T-cell (primary cell): ENCODE measurements at regions not wholly inside any gene's neighbourhood (a gene's known extent, or its start where the extent isn't known, plus 50 kb on each side); places are given as distances from the start of the nearest gene placed in this dataset.

Source experiments
- ATAC-seq, 4 experiments: fragments of 200-7000 bp in 3 of 4; fragments of 150-1000 bp in 1 of 4; cut with Tn5 transposase; replicated peaks in 1 of 4; 1 replicate in 3 of 4; 2 replicates in 1 of 4; pipeline ENCODE4 v1.10.0; 2021; ENCODE audit warnings: moderate library complexity in 3 of 4, mild to moderate bottlenecking in 2 of 4, moderate number of reproducible peaks in 1 of 4
- CTCF ChIA-PET, 2 donors: fragments of 300-600 bp; sonication (Branson Sonifier 250); formaldehyde crosslinking; loops; one replicate each; lab custom pipeline; 2022; ENCODE audit warnings: antibody characterized with exemption in 2 of 2; lab: Charles Lee
- POLR2A ChIA-PET, 2 donors: fragments of 300-600 bp; sonication (Branson Sonifier 250); formaldehyde crosslinking; loops; one replicate each; lab custom pipeline; 2022; ENCODE audit warnings: antibody characterized with exemption in 2 of 2; lab: Charles Lee
- DNase-seq, 35 experiments: peaks; one replicate each; pipeline versions ENCODE4 v3.0.0 to v3.0.0-alpha.2; 2013 to 2023
- H3K27ac ChIP-seq: one replicate; pipeline ENCODE4 v1.5.1; 2013; ENCODE audit warnings: low read length
- H3K27me3 ChIP-seq, 2 experiments: replicated peaks in 1 of 2; 1 replicate in 1 of 2; 2 replicates in 1 of 2; pipeline versions ENCODE4 v1.6.1 to v1.7.0; 2013; ENCODE audit warnings: low read length in 1 of 2, mixed read lengths in 1 of 2; ENCODE audit not compliant: control insufficient read depth in 2 of 2, insufficient read depth in 2 of 2; ENCODE audit errors: extremely low read depth in 1 of 2
- H3K36me3 ChIP-seq, 2 donors: 1 replicate in 1 of 2; 2 replicates in 1 of 2; pipeline versions ENCODE4 v1.6.1 to v1.7.0; 2013; ENCODE audit warnings: low read length in 1 of 2; ENCODE audit not compliant: control insufficient read depth in 2 of 2, insufficient read depth in 1 of 2; ENCODE audit errors: extremely low read depth in 1 of 2
- H3K4me1 ChIP-seq, 2 experiments: 1 replicate in 1 of 2; 2 replicates in 1 of 2; pipeline versions ENCODE4 v1.6.1 to v1.7.0; 2013; ENCODE audit warnings: low read length in 2 of 2, mixed read lengths in 1 of 2; ENCODE audit not compliant: insufficient read depth in 2 of 2, control insufficient read depth in 1 of 2; ENCODE audit errors: extremely low read depth in 1 of 2
- H3K4me3 ChIP-seq, 2 donors: 1 replicate in 1 of 2; 2 replicates in 1 of 2; pipeline versions ENCODE4 v1.5.1 to v1.7.0; 2013; ENCODE audit warnings: mild to moderate bottlenecking in 2 of 2, low read length in 1 of 2, moderate library complexity in 1 of 2; ENCODE audit not compliant: control insufficient read depth in 1 of 2; ENCODE audit errors: extremely low read depth in 1 of 2
- H3K9me3 ChIP-seq: 2 replicates; pipeline ENCODE4 v1.7.0; 2013
- H3K27ac Mint-ChIP-seq, 2 donors: one replicate each; pipeline ENCODE4 v1.8.0; 2020 to 2021; ENCODE audit warnings: mild to moderate bottlenecking in 2 of 2, mixed read lengths in 2 of 2
- H3K27me3 Mint-ChIP-seq, 2 donors: one replicate each; pipeline ENCODE4 v1.8.0; 2021 to 2022; ENCODE audit warnings: mixed read lengths in 2 of 2
- H3K36me3 Mint-ChIP-seq: one replicate; pipeline ENCODE4 v1.8.0; 2021; ENCODE audit warnings: mixed read lengths
- H3K4me1 Mint-ChIP-seq, 3 donors: one replicate each; pipeline ENCODE4 v1.8.0; 2020 to 2022; ENCODE audit warnings: mixed read lengths in 3 of 3, mild to moderate bottlenecking in 1 of 3
- H3K4me3 Mint-ChIP-seq, 3 donors: one replicate each; pipeline ENCODE4 v1.8.0; 2020 to 2022; ENCODE audit warnings: mild to moderate bottlenecking in 3 of 3, mixed read lengths in 3 of 3, moderate library complexity in 3 of 3
- H3K9me3 Mint-ChIP-seq, 3 donors: one replicate each; pipeline ENCODE4 v1.8.0; 2020 to 2022; ENCODE audit warnings: mixed read lengths in 3 of 3
- WGBS: methylation state at CpG from one replicate; pipeline ENCODE4 v1.1.5; 2013; ENCODE audit warnings: missing lambda C conversion rate; ENCODE audit not compliant: insufficient coverage; 5-methylcytosine and 5-hydroxymethylcytosine counted together

GRCh38 chr21:36207577-36208320 is 51.1 kb downstream of the DOP1B start:
- ATAC-seq (no peak), DNase-seq (no peak)
- no peaks in the 10 kb centered on the region for H3K9me3 ChIP-seq
- H3K27ac ChIP-seq = no peak overlapping the region
- Mint-ChIP-seq H3K27ac (no peak overlapping the region), H3K4me3 (no peak overlapping the region), H3K9me3 (no peaks in the 10 kb centered on the region), H3K27me3 (no peaks in the 10 kb centered on the region), H3K36me3 (peaks cover 32% of the 10 kb centered on the region), H3K4me1 (peaks cover 0 to 13% (median 4%) of the 10 kb centered on the region in 3 donors)
- POLR2A ChIA-PET = interaction anchor here in 1 of 2 donors (0.7 kb wide), 1 partner anchor 1214 kb away, joined by 10 read pairs; no protein-coding TSS in a partner anchor
- no peaks in the 10 kb centered on the region for H3K27me3 ChIP-seq
- no peak overlapping the region for H3K4me3 ChIP-seq
- CTCF ChIA-PET = interaction anchor here (0.6 to 0.7 kb wide), 2 partner anchors 34 to 79 kb away, joined by 4 to 5 read pairs; no protein-coding TSS in a partner anchor
- H3K4me1 ChIP-seq = peaks cover 0 to 3% of the 10 kb centered on the region in 2 experiments
- WGBS = 87% methylated on average over 13 of the region's 15 CpGs
- peaks cover 11 to 31% of the 10 kb centered on the region in 2 donors for H3K36me3 ChIP-seq

GRCh38 chr21:36208326-36209013 is 51.8 kb downstream of the DOP1B start:
- Mint-ChIP-seq H3K4me3 (no peak overlapping the region), H3K36me3 (peaks cover 32% of the 10 kb centered on the region), H3K27me3 (no peaks in the 10 kb centered on the region), H3K9me3 (no peaks in the 10 kb centered on the region), H3K4me1 (peaks cover 0 to 10% (median 4%) of the 10 kb centered on the region in 3 donors), H3K27ac (no peak overlapping the region)
- DNase-seq (no peak), ATAC-seq (no peak)
- no peak overlapping the region for H3K4me3 ChIP-seq
- peaks cover 17 to 38% of the 10 kb centered on the region in 2 donors for H3K36me3 ChIP-seq
- CTCF ChIA-PET = interaction anchor here (1.1 to 1.6 kb wide), 3 partner anchors 35 to 67 kb away, joined by 3 to 5 read pairs (median 5); no protein-coding TSS in a partner anchor
- H3K9me3 ChIP-seq = no peaks in the 10 kb centered on the region
- H3K4me1 ChIP-seq = peaks cover 0 to 3% of the 10 kb centered on the region in 2 experiments
- no peak overlapping the region for H3K27ac ChIP-seq
- POLR2A ChIA-PET = no interaction called here
- 97% methylated on average over 20 of the region's 27 CpGs for WGBS
- no peaks in the 10 kb centered on the region for H3K27me3 ChIP-seq

- peak in 2 of 4 experiments; percentile 35 to 55 for ATAC-seq
- H3K36me3 Mint-ChIP-seq = peaks cover 32% of the 10 kb centered on the region
- H3K4me1 ChIP-seq = peaks cover 0 to 3% of the 10 kb centered on the region in 2 experiments
- ChIA-PET POLR2A (interaction anchor here in 1 of 2 donors (0.6 to 0.7 kb wide), 3 partner anchors 65 to 1046 kb away, joined by 3 read pairs; no protein-coding TSS in a partner anchor), CTCF (interaction anchor here (0.7 to 1.6 kb wide), 6 partner anchors 36 to 72 kb away, joined by 3 to 5 read pairs (median 4); no protein-coding TSS in a partner anchor)
- H3K27me3 ChIP-seq = no peaks in the 10 kb centered on the region
- no peak overlapping the region for H3K4me3 Mint-ChIP-seq
- DNase-seq = peak in 32 of 35 experiments; percentile 16 to 70 (median 36)
- peaks cover 0 to 7% (median 4%) of the 10 kb centered on the region in 3 donors for H3K4me1 Mint-ChIP-seq
- WGBS = 81% methylated on average over 7 of the region's 11 CpGs
- H3K27me3 Mint-ChIP-seq = no peaks in the 10 kb centered on the region
- H3K27ac Mint-ChIP-seq = no peak overlapping the region
- H3K36me3 ChIP-seq = peaks cover 20 to 46% of the 10 kb centered on the region in 2 donors
- H3K4me3 ChIP-seq = no peak overlapping the region
- no peaks in the 10 kb centered on the region for H3K9me3 ChIP-seq
- H3K9me3 Mint-ChIP-seq = no peaks in the 10 kb centered on the region
- H3K27ac ChIP-seq = no peak overlapping the region
Observed at GRCh38 chr21:36209626-36210171, 53.1 kb downstream of the DOP1B start.

GRCh38 chr21:36210779-36211659 is 54.4 kb downstream of the DOP1B start:
- Histone ChIP-seq H3K36me3 (peaks cover 19 to 53% of the 10 kb centered on the region in 2 donors), H3K27me3 (no peaks in the 10 kb centered on the region), H3K4me1 (peaks cover 0 to 3% of the 10 kb centered on the region in 2 experiments), H3K27ac (no peak overlapping the region), H3K9me3 (no peaks in the 10 kb centered on the region), H3K4me3 (no peak overlapping the region)
- WGBS = 96% methylated on average over 15 of the region's 21 CpGs
- ATAC-seq (no peak), DNase-seq (no peak)
- H3K4me3 Mint-ChIP-seq = no peak overlapping the region
- ChIA-PET CTCF (interaction anchor here (0.6 to 0.9 kb wide), 4 partner anchors 37 to 73 kb away, joined by 3 to 4 read pairs (median 3); no protein-coding TSS in a partner anchor), POLR2A (no interaction called here)
- H3K27me3 Mint-ChIP-seq = no peaks in the 10 kb centered on the region
- H3K9me3 Mint-ChIP-seq = no peaks in the 10 kb centered on the region
- H3K27ac Mint-ChIP-seq = no peak overlapping the region
- H3K4me1 Mint-ChIP-seq = peaks cover 0 to 7% (median 4%) of the 10 kb centered on the region in 3 donors
- peaks cover 29% of the 10 kb centered on the region for H3K36me3 Mint-ChIP-seq

- Mint-ChIP-seq H3K27ac (no peak overlapping the region), H3K9me3 (no peaks in the 10 kb centered on the region), H3K27me3 (no peaks in the 10 kb centered on the region), H3K4me3 (no peak overlapping the region), H3K36me3 (peaks cover 31% of the 10 kb centered on the region), H3K4me1 (peaks cover 0 to 7% (median 4%) of the 10 kb centered on the region in 3 donors)
- H3K27me3 ChIP-seq = no peaks in the 10 kb centered on the region
- H3K4me1 ChIP-seq = peaks cover 0 to 3% of the 10 kb centered on the region in 2 experiments
- DNase-seq (no peak), ATAC-seq (no peak)
- ChIA-PET CTCF (interaction anchor here (0.5 to 1.1 kb wide), 3 partner anchors 8 to 71 kb away, joined by 3 to 4 read pairs (median 3); no protein-coding TSS in a partner anchor), POLR2A (no interaction called here)
- H3K36me3 ChIP-seq = peaks cover 16 to 59% of the 10 kb centered on the region in 2 donors
- H3K9me3 ChIP-seq = no peaks in the 10 kb centered on the region
- no peak overlapping the region for H3K27ac ChIP-seq
- no peak overlapping the region for H3K4me3 ChIP-seq
- 95% methylated on average over 4 of the region's 9 CpGs for WGBS
Observed at GRCh38 chr21:36211660-36212512, 55.3 kb downstream of the DOP1B start.
